ENCODE measurements at regions not wholly inside any gene's neighbourhood (a gene's known extent, or its start where the extent isn't known, plus 50 kb on each side); places are given as distances from the start of the nearest gene placed in this dataset.
"Not testable (repeated sequence)": the region's sequence is repeated elsewhere in the genome, so short reads cannot be mapped to it uniquely, and the experiment has no call there.

DNA sequence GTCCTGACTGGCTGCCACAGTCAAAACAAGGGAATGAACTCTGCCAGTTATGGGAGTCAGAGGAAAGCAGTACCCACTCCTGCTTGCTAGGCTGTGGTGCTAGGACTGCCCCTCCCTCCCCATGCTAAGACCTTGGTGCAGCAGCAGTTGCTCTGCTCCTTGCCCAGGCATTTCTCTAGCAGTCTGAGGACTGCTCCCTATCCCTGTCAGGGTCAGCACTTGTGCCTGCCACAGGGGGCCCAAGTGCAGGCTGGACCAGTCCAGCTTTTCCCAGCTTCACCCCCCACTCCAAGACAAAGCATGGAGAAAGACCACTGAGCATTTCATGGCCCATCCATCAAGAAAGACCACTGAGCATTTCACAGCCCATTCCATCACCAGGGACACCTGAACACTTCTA lies 305.8 kb upstream of the CLEC14A start:
- DNase-seq: no peak
- Histone ChIP-seq H3K36me3 (no peaks in the 10 kb centered on the region), H3K4me3 (no peak overlapping the region), H3K9ac (ENCODE audit: low read depth in 2 of 2, low read length in 2 of 2) (no peak overlapping the region), H3K27ac (no peak overlapping the region), H3K27me3 (no peaks in the 10 kb centered on the region), H3K4me1 (no peaks in the 10 kb centered on the region), H3K9me3 (no peaks in the 10 kb centered on the region)
- intact Hi-C loops (cut with DNase I): no loop called here
- TF ChIP-seq, protein P1, sequence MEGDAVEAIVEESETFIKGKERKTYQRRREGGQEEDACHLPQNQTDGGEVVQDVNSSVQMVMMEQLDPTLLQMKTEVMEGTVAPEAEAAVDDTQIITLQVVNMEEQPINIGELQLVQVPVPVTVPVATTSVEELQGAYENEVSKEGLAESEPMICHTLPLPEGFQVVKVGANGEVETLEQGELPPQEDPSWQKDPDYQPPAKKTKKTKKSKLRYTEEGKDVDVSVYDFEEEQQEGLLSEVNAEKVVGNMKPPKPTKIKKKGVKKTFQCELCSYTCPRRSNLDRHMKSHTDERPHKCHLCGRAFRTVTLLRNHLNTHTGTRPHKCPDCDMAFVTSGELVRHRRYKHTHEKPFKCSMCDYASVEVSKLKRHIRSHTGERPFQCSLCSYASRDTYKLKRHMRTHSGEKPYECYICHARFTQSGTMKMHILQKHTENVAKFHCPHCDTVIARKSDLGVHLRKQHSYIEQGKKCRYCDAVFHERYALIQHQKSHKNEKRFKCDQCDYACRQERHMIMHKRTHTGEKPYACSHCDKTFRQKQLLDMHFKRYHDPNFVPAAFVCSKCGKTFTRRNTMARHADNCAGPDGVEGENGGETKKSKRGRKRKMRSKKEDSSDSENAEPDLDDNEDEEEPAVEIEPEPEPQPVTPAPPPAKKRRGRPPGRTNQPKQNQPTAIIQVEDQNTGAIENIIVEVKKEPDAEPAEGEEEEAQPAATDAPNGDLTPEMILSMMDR (IDR thresholded peaks at IDR 0.05): no peak

DNA sequence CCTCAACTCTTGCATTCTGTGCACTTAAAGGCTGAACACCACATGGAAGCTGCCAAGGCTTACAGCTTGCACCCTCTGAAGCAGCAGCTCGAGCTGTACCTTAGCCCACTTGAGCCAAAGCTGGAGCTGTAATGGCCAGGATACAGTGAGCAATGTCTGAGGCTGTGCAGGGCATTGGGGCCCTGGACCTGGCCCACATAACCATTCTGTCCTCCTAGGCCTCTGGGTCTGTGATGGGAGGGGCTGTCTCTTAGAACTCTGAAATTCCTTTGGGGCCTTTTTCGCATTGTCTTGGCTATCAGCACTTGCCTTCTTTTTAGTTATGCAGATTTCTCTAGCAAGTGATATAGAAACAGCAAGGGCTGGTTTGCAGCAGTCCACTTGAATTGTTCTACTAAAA lies 303.8 kb upstream of the CLEC14A start:
- Histone ChIP-seq H3K36me3 (no peaks in the 10 kb centered on the region), H3K4me3 (no peak overlapping the region), H3K9ac (ENCODE audit: low read depth in 2 of 2, low read length in 2 of 2) (no peak overlapping the region), H3K27me3 (no peaks in the 10 kb centered on the region), H3K9me3 (no peaks in the 10 kb centered on the region), H3K4me1 (no peaks in the 10 kb centered on the region), H3K27ac (no peak overlapping the region)
- no peak for DNase-seq
- intact Hi-C loops (cut with DNase I): no loop called here
- TF ChIP-seq, protein P1 (IDR thresholded peaks at IDR 0.05): no peak

DNA sequence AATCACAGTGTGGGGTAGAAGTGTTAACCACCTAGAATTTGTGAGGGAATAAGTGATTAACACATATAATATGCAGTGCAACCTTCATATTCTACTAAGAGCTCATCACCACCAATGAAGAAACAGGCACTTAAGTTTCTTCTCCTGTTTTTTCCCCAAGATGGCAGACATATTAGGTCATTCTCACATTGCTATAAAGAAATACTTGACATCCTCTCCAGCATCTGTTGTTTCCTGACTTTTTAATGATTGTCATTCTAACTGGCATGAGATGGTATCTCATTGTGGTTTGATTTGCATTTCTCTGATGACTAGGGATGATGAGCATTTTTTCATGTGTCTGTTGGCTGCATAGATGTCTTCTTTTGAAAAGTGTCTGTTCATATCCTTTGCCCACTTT lies 301.5 kb upstream of the CLEC14A start:
- H3K4me3 ChIP-seq; H3K4me1 ChIP-seq; H3K27ac ChIP-seq; H3K9me3 ChIP-seq; H3K36me3 ChIP-seq; H3K9ac ChIP-seq (ENCODE audit: low read depth in 2 of 2, low read length in 2 of 2); H3K27me3 ChIP-seq; intact Hi-C loops (cut with DNase I); DNase-seq: not testable (repeated sequence)

DNA sequence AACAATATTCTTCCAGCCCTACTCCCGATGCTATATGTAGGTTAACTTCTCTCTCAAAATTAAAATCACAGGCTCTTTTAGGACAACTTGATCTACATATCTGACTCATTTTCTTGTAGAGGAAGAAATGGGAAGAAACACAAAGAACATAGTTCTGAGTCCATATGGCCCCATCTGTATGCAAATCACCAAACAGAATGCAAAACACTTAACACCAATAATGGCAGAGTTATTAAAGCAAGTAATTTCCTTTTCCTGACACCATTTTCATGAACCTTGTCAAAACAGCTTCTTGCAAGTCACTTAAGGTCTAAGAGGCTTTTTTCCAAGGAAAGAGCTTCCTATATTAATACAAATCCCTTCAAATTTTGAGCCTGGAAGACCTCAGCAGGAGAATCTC lies 300.4 kb upstream of the CLEC14A start:
- intact Hi-C loops (cut with DNase I): no loop called here
- TF ChIP-seq, protein P1 (IDR thresholded peaks at IDR 0.05): no peak

GRCh38 chr14:38554026-38554425 lies 298.1 kb upstream of the CLEC14A start:
- H3K36me3 ChIP-seq: no peaks in the 10 kb centered on the region
- TF ChIP-seq, protein P1 (IDR thresholded peaks at IDR 0.05): no peak
- no peak for DNase-seq
- no peaks in the 10 kb centered on the region for H3K4me1 ChIP-seq
- H3K27me3 ChIP-seq: no peaks in the 10 kb centered on the region
- intact Hi-C loops (cut with DNase I): no loop called here
- H3K27ac ChIP-seq: no peak overlapping the region
- H3K4me3 ChIP-seq: no peak overlapping the region
- H3K9me3 ChIP-seq: no peaks in the 10 kb centered on the region
- H3K9ac ChIP-seq (ENCODE audit: low read depth in 2 of 2, low read length in 2 of 2): no peak overlapping the region

More for the DNA sequence above, 300.4 kb upstream of the CLEC14A start:
- no peaks in the 10 kb centered on the region for H3K36me3 ChIP-seq
- no peaks in the 10 kb centered on the region for H3K4me1 ChIP-seq
- no peaks in the 10 kb centered on the region for H3K27me3 ChIP-seq
- no peak overlapping the region for H3K27ac ChIP-seq
- no peak overlapping the region for H3K4me3 ChIP-seq
- no peaks in the 10 kb centered on the region for H3K9me3 ChIP-seq
- DNase-seq: no peak
- H3K9ac ChIP-seq (ENCODE audit: low read depth in 2 of 2, low read length in 2 of 2): no peak overlapping the region

DNA sequence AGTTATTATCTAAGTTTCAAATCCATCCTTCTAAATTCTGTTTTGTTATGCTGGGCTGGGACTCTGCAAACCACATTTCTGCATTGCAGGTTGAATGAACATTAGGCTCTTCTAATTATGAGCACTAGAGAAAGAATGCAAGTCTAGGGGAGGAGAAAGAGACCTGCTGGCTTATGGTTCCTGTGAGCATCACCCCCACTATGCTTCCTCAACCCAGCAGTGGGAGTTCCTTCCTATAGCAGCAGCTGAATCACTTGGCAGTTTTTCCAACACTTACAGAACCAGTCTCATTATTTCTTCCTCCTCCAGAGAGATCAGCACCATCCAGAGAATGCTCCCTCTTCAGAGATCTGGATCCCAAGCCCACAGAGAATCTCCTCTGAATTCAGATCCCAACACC lies 297.7 kb upstream of the CLEC14A start:
- TF ChIP-seq, protein P1 (IDR thresholded peaks at IDR 0.05): no peak

More for the DNA sequence above, 297.7 kb upstream of the CLEC14A start:
- Histone ChIP-seq H3K27ac (no peak overlapping the region), H3K4me3 (no peak overlapping the region), H3K9me3 (no peaks in the 10 kb centered on the region), H3K9ac (ENCODE audit: low read depth in 2 of 2, low read length in 2 of 2) (no peak overlapping the region), H3K36me3 (no peaks in the 10 kb centered on the region), H3K27me3 (no peaks in the 10 kb centered on the region), H3K4me1 (no peaks in the 10 kb centered on the region)
- DNase-seq: no peak
- intact Hi-C loops (cut with DNase I): no loop called here
